ENCODE measurements at regions not wholly inside any gene's neighbourhood (a gene's known extent, or its start where the extent isn't known, plus 50 kb on each side); places are given as distances from the start of the nearest gene placed in this dataset.

DNA sequence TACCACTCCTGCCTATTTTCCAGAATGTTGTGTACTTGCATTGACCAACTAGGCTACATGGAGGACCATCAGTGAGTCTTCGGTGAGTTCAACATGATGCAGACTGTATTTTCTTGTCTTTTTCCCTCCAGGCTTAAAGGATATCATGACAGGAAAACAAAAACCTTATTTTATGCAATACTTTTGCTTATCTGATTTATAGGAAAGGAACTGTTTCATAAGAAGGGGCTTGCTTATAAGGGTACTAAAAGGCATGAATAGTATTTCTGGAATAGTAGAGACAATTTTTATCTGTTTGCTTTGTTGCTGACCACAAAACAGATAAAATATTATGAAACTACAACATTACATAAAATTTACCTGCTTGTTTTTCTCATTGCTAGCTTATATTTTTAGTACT lies 374.7 kb downstream of the KLF5 start:
- H3K4me3 Mint-ChIP-seq: no peak overlapping the region
- no peak overlapping the region for H3K27ac Mint-ChIP-seq
- H3K27me3 Mint-ChIP-seq: no peaks in the 10 kb centered on the region
- H3K4me1 Mint-ChIP-seq: peaks cover 3% of the 10 kb centered on the region
- no peaks in the 10 kb centered on the region for H3K36me3 Mint-ChIP-seq
- H3K9me3 Mint-ChIP-seq: peaks cover 12% of the 10 kb centered on the region

GRCh38 chr13:73429701-73430100 lies 370.9 kb downstream of the KLF5 start:
- H3K27ac Mint-ChIP-seq: no peak overlapping the region
- H3K27me3 Mint-ChIP-seq: no peaks in the 10 kb centered on the region
- H3K9me3 Mint-ChIP-seq: no peaks in the 10 kb centered on the region
- no peaks in the 10 kb centered on the region for H3K36me3 Mint-ChIP-seq
- no peak overlapping the region for H3K4me3 Mint-ChIP-seq
- H3K4me1 Mint-ChIP-seq: peaks cover 3% of the 10 kb centered on the region

DNA sequence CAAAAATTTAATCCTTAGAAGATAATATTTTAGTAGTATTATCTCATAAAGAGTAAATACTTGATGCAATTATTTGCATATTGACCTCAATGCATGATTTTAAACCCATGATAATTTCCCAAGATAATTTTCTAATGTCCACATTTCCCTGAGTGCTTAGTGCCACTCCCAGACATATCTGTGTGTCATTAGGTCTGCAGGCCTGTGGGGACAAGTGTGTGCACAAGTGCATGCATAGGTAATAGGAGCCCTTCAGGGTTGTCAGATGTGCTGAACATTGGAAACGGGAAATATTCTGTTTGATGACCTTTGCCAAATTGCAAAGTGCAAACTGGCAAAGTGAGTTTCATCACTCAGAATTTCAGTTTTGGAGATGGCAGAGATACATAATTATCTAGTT lies 369.9 kb downstream of the KLF5 start:
- Mint-ChIP-seq H3K36me3 (no peaks in the 10 kb centered on the region), H3K27me3 (no peaks in the 10 kb centered on the region), H3K4me3 (no peak overlapping the region), H3K9me3 (no peaks in the 10 kb centered on the region), H3K27ac (no peak overlapping the region), H3K4me1 (peaks cover 2% of the 10 kb centered on the region)

GRCh38 chr13:73428137-73428536 lies 369.3 kb downstream of the KLF5 start:
- no peaks in the 10 kb centered on the region for H3K4me1 Mint-ChIP-seq
- H3K27me3 Mint-ChIP-seq: no peaks in the 10 kb centered on the region
- no peak overlapping the region for H3K4me3 Mint-ChIP-seq

GRCh38 chr13:73422973-73423372 lies 364.2 kb downstream of the KLF5 start:
- Mint-ChIP-seq H3K36me3 (no peaks in the 10 kb centered on the region), H3K27ac (no peak overlapping the region)

More at GRCh38 chr13:73428137-73428536, 369.3 kb downstream of the KLF5 start:
- Mint-ChIP-seq H3K27ac (no peak overlapping the region), H3K9me3 (no peaks in the 10 kb centered on the region), H3K36me3 (no peaks in the 10 kb centered on the region)

DNA sequence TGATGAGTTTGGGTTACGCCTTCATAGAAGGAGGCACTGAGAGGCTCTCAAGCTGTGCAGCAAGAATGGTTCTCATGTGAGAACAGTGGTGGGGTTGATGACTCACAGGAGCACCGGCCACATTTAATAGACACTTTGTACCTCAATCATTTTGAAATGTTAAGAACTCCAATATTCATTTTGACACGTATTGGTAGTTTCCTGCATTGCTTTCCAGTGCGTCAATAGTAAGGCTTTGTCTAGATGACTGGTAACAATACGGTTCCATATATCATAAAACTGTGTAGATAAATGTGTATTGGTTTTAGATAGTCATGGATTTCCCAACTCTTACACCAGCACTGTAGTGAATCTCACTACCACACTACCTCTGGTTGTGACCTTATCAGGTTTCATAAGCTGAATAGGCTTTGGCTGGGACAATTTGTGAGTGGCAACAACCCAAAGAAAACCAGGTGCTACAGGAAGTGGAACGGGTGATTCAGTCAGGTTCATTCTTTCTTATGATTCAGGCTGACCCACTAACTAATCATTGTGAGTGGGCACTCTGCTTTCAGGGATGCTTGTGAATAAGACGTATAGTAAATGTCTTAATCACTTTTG lies 362.6 kb downstream of the KLF5 start:
- no peaks in the 10 kb centered on the region for H3K4me1 Mint-ChIP-seq
- H3K27ac Mint-ChIP-seq: no peak overlapping the region
- H3K36me3 Mint-ChIP-seq: no peaks in the 10 kb centered on the region
- no peaks in the 10 kb centered on the region for H3K27me3 Mint-ChIP-seq
- H3K9me3 Mint-ChIP-seq: no peaks in the 10 kb centered on the region
- H3K4me3 Mint-ChIP-seq: no peak overlapping the region

More at GRCh38 chr13:73422973-73423372, 364.2 kb downstream of the KLF5 start:
- Mint-ChIP-seq H3K9me3 (no peaks in the 10 kb centered on the region), H3K4me1 (no peaks in the 10 kb centered on the region), H3K4me3 (no peak overlapping the region), H3K27me3 (no peaks in the 10 kb centered on the region)

DNA sequence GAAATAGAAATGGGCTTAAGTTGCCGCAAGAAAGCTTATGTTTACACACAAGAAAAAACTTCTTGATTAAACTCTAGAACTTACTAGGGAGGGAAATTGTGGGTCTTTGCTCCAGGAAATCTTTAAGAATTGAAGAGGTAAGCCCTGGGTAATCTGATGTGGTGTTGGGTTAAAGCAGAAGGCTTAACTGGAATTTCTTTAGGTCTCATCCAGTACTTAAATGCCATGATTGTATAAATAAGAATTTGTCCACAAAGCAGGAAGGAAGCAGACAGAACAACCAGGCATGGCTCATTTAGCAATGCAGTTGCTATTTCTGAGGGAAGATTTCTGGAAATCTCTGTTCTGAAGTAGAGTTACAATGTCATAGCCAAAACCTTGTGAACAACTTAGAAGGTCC lies 360.4 kb downstream of the KLF5 start:
- no peaks in the 10 kb centered on the region for H3K27me3 Mint-ChIP-seq
- H3K9me3 Mint-ChIP-seq: no peaks in the 10 kb centered on the region
- no peaks in the 10 kb centered on the region for H3K36me3 Mint-ChIP-seq
- H3K4me1 Mint-ChIP-seq: no peaks in the 10 kb centered on the region
- no peak overlapping the region for H3K4me3 Mint-ChIP-seq
- no peak overlapping the region for H3K27ac Mint-ChIP-seq

DNA sequence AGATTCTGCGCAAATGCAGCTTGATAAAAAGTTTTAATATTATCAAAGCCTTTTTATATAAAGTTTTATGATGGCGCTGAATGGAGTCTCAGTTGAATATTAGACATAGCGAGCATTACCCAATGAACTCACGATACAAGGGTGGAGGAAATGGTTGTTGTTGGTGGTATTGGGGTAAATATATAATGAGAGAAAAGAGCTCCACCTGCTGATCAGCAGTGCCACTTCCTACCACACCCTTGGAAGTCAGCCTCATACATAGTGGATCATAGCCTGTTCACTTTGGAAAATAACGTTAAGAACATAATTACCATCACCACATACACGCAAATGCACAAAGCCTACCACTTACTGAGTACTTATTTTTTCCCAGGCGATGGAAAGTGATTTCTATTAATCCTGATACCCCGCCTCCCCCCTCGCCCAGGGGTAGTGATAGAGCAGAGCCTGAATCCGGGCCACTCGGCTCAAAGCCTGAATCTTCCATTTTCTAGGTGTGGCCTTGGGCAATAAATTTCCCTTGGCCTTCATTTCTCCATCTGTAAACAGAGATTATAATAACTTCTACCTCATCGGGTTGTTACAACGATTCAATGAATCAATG lies 358.3 kb downstream of the KLF5 start:
- Mint-ChIP-seq H3K9me3 (no peaks in the 10 kb centered on the region), H3K27me3 (no peaks in the 10 kb centered on the region), H3K27ac (no peak overlapping the region), H3K4me3 (no peak overlapping the region), H3K36me3 (no peaks in the 10 kb centered on the region), H3K4me1 (no peaks in the 10 kb centered on the region)

- Mint-ChIP-seq H3K9me3 (no peaks in the 10 kb centered on the region), H3K4me1 (no peaks in the 10 kb centered on the region), H3K27ac (no peak overlapping the region), H3K36me3 (no peaks in the 10 kb centered on the region), H3K27me3 (no peaks in the 10 kb centered on the region), H3K4me3 (no peak overlapping the region)
Measured at GRCh38 chr13:73416093-73416492, 357.3 kb downstream of the KLF5 start.

DNA sequence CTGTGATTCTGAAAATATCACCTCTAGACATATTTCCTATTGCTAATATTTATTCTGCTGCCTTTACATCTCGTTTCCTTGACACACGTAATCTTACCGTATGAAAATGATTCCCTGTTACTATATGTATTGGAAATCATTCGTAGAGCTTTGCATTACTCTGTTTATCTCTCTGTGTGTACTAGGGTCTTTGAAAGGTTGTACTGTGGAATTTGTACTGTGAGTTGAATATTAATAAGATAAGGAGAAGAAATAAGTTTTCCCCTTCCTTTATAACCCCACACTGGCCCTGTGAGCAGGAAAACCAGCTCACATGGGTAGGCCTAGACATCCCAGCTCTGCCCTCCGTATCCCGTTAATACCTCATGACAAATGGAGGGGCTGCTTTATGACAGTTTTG lies 354.9 kb downstream of the KLF5 start:
- Mint-ChIP-seq H3K27me3 (no peaks in the 10 kb centered on the region), H3K4me1 (no peaks in the 10 kb centered on the region), H3K4me3 (no peak overlapping the region), H3K36me3 (no peaks in the 10 kb centered on the region), H3K27ac (no peak overlapping the region), H3K9me3 (no peaks in the 10 kb centered on the region)

DNA sequence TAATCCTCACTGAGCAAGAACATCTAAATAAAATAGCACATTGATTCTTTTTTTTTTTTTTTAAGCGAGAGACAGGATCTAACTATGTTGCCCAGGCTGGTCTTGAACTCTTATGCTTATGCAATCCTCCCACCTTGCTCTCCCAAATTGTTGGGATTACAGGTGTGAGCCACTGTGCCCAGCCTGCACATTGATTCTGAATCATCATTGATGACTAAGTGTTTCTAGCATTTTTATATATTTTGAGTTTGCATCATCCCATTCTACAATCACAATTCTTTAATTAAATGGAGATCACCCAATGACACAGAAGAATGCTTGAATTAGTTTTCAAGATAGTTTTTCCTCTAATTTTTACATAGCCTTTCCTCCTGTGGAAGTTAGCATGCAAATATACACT lies 354.1 kb downstream of the KLF5 start:
- Mint-ChIP-seq H3K27me3 (no peaks in the 10 kb centered on the region), H3K27ac (no peak overlapping the region), H3K36me3 (no peaks in the 10 kb centered on the region), H3K4me3 (no peak overlapping the region), H3K4me1 (no peaks in the 10 kb centered on the region), H3K9me3 (no peaks in the 10 kb centered on the region)

DNA sequence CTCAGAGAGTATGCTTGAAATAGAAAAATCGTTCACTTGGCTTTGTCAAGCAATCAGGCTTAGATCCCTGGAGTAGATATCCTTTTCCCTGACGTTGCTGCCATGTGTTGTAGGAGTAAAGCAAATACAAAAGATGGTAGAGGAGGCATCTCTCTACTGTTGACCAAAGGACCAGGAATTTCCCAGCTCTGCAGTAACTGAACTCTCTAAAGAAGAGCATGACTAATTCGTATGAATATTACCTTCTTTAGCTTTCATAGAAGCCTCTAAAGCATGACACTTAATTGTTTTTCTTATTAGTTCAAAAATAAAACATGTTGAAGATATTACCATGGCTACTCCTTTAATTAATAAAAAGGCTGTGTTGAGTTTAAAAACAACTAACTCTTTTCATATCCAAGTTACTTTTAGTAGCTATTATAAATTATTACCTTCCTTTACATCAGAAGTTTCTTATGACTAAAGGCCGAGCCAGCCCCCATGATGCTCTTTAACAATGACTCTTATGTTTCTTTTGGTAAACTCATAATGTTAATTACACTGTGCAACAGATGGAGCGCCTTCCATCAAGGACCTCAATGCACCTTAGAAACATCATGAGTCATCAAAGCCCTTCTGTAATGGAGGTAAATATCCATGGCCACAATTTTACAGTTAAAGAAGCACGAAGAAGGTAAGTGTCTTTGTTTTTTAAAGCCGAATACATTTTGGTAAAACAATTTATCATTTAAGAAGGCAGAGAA lies 352.4 kb downstream of the KLF5 start:
- no peak overlapping the region for H3K27ac Mint-ChIP-seq
- no peaks in the 10 kb centered on the region for H3K27me3 Mint-ChIP-seq
- H3K36me3 Mint-ChIP-seq: no peaks in the 10 kb centered on the region
- H3K9me3 Mint-ChIP-seq: no peaks in the 10 kb centered on the region
- no peaks in the 10 kb centered on the region for H3K4me1 Mint-ChIP-seq
- no peak overlapping the region for H3K4me3 Mint-ChIP-seq

DNA sequence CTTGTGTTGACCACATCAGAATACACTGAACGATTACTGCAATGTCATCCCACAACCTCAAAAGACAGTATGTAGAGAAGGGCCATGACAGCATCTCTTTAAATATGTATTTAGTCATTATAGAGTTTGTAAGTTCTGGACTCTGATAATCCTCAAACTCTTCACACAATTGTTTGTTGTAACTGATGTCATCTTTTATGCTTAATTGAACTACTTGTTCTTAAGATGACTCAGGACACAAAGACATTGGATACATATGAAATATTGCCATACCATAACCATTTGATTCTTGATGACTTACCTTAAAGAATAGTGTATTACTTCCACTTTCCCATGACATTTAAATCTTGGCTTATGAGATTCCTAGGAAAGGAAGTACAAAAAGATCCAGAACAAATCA lies 347.6 kb downstream of the KLF5 start:
- H3K4me3 Mint-ChIP-seq: no peak overlapping the region
- H3K9me3 Mint-ChIP-seq: no peaks in the 10 kb centered on the region
- H3K27ac Mint-ChIP-seq: no peak overlapping the region
- no peaks in the 10 kb centered on the region for H3K4me1 Mint-ChIP-seq
- H3K36me3 Mint-ChIP-seq: no peaks in the 10 kb centered on the region
- no peaks in the 10 kb centered on the region for H3K27me3 Mint-ChIP-seq

DNA sequence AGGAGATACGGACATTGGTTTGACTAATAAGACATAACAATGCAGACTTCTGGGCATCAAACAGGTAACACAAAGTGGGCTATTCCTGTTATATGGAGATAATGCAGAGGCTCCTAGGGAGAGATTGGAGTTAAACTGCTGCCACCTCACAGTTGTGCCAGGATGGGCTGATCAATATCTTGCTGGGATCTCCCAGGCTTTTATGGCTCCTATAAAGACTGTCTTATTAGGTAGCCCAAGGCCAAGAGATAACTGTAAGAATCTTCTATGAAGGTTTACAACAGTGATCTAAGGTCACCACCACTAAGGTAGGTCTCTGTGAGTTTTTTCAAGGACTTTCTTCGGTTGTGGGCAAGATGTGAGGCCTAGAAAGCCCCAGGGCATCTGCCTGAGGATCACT lies 345.8 kb downstream of the KLF5 start:
- H3K27ac Mint-ChIP-seq: no peak overlapping the region
- no peaks in the 10 kb centered on the region for H3K27me3 Mint-ChIP-seq
- H3K4me1 Mint-ChIP-seq: no peaks in the 10 kb centered on the region
- no peak overlapping the region for H3K4me3 Mint-ChIP-seq
- no peaks in the 10 kb centered on the region for H3K36me3 Mint-ChIP-seq
- H3K9me3 Mint-ChIP-seq: no peaks in the 10 kb centered on the region

GRCh38 chr13:73403355-73404120 lies 344.7 kb downstream of the KLF5 start:
- H3K27me3 Mint-ChIP-seq: no peaks in the 10 kb centered on the region
- H3K27ac Mint-ChIP-seq: no peak overlapping the region
- H3K9me3 Mint-ChIP-seq: no peaks in the 10 kb centered on the region
- no peaks in the 10 kb centered on the region for H3K4me1 Mint-ChIP-seq
- H3K36me3 Mint-ChIP-seq: no peaks in the 10 kb centered on the region
- H3K4me3 Mint-ChIP-seq: no peak overlapping the region

- peaks cover 2% of the 10 kb centered on the region for H3K27me3 Mint-ChIP-seq
- no peak overlapping the region for H3K4me3 Mint-ChIP-seq
- no peaks in the 10 kb centered on the region for H3K36me3 Mint-ChIP-seq
- H3K27ac Mint-ChIP-seq: no peak overlapping the region
- no peaks in the 10 kb centered on the region for H3K4me1 Mint-ChIP-seq
- no peaks in the 10 kb centered on the region for H3K9me3 Mint-ChIP-seq
Measured at GRCh38 chr13:73401769-73402168, 343.0 kb downstream of the KLF5 start.

Data from activated naive CD4-positive, alpha-beta T cell treated with anti-CD3 and anti-CD28 coated beads, Interleukin-2, amount 50 U/mL, for 24 hours (primary cell).